Effector memory CD8-positive, alpha-beta T cell (primary cell): ENCODE measurements at regions not wholly inside any gene's neighbourhood (a gene's known extent, or its start where the extent isn't known, plus 50 kb on each side); places are given as distances from the start of the nearest gene placed in this dataset.
"Not testable (repeated sequence)": the region's sequence is repeated elsewhere in the genome, so short reads cannot be mapped to it uniquely, and the experiment has no call there.

Experiments used
- ATAC-seq: fragments of 150-1000 bp; cut with Tn5 transposase; replicated peaks from 2 replicates; pipeline ENCODE4 v1.10.0; 2021; ENCODE audit warnings: mild to moderate bottlenecking, moderate library complexity
- DNase-seq, 3 experiments: peaks; one replicate each; pipeline ENCODE4 v3.0.0; 2021
- H3K27ac Mint-ChIP-seq, 2 donors: one replicate each; pipeline ENCODE4 v1.8.0; 2022; ENCODE audit warnings: mild to moderate bottlenecking in 2 of 2, mixed read lengths in 2 of 2, moderate library complexity in 2 of 2
- H3K27me3 Mint-ChIP-seq, 2 donors: one replicate each; pipeline ENCODE4 v1.8.0; 2022; ENCODE audit warnings: mixed read lengths in 2 of 2
- H3K36me3 Mint-ChIP-seq: one replicate; pipeline ENCODE4 v1.8.0; 2022; ENCODE audit warnings: mild to moderate bottlenecking, moderate library complexity, mixed read lengths; ENCODE audit not compliant: insufficient read depth
- H3K4me1 Mint-ChIP-seq, 2 donors: one replicate each; pipeline ENCODE4 v1.8.0; 2022; ENCODE audit warnings: low read depth in 2 of 2, mixed read lengths in 2 of 2
- H3K4me3 Mint-ChIP-seq, 2 donors: one replicate each; pipeline ENCODE4 v1.8.0; 2022; ENCODE audit warnings: mild to moderate bottlenecking in 2 of 2, mixed read lengths in 2 of 2, moderate library complexity in 2 of 2
- H3K9me3 Mint-ChIP-seq, 2 donors: one replicate each; pipeline ENCODE4 v1.8.0; 2022; ENCODE audit warnings: mixed read lengths in 2 of 2

- Mint-ChIP-seq H3K36me3 (no peaks in the 10 kb centered on the region), H3K4me3 (no peak overlapping the region), H3K4me1 (no peaks in the 10 kb centered on the region), H3K27me3 (no peaks in the 10 kb centered on the region), H3K9me3 (no peaks in the 10 kb centered on the region), H3K27ac (no peak overlapping the region)
- ATAC-seq, result no peak
- no peak for DNase-seq
These were observed 741.8 kb upstream of the LUZP2 start for GRCh38 chr11:23755076-23755475.

- DNase-seq, result no peak
- no peak for ATAC-seq
- H3K36me3 Mint-ChIP-seq, result no peaks in the 10 kb centered on the region
- H3K27me3 Mint-ChIP-seq, result no peaks in the 10 kb centered on the region
- no peaks in the 10 kb centered on the region for H3K9me3 Mint-ChIP-seq
- H3K4me3 Mint-ChIP-seq, result no peak overlapping the region
- no peaks in the 10 kb centered on the region for H3K4me1 Mint-ChIP-seq
- H3K27ac Mint-ChIP-seq, result no peak overlapping the region
These were observed 741.1 kb upstream of the LUZP2 start for GRCh38 chr11:23755769-23756168.

GRCh38 chr11:23759489-23759888 is 737.4 kb upstream of the LUZP2 start:
- Mint-ChIP-seq H3K27me3 (no peaks in the 10 kb centered on the region), H3K9me3 (peaks cover 0 to 5% of the 10 kb centered on the region in 2 donors), H3K4me1 (no peaks in the 10 kb centered on the region)

GRCh38 chr11:23764286-23764685 is 732.6 kb upstream of the LUZP2 start:
- Mint-ChIP-seq H3K4me1 (no peaks in the 10 kb centered on the region), H3K4me3 (no peak overlapping the region), H3K27me3 (no peaks in the 10 kb centered on the region), H3K27ac (no peak overlapping the region), H3K36me3 (no peaks in the 10 kb centered on the region), H3K9me3 (peaks cover 0 to 7% of the 10 kb centered on the region in 2 donors)
- ATAC-seq (no peak), DNase-seq (no peak)

More at GRCh38 chr11:23759489-23759888, 737.4 kb upstream of the LUZP2 start:
- no peak for DNase-seq
- Mint-ChIP-seq H3K4me3 (no peak overlapping the region), H3K36me3 (no peaks in the 10 kb centered on the region), H3K27ac (no peak overlapping the region)
- no peak for ATAC-seq

- ATAC-seq (no peak), DNase-seq (no peak)
- Mint-ChIP-seq H3K36me3 (no peaks in the 10 kb centered on the region), H3K4me3 (no peak overlapping the region), H3K27ac (no peak overlapping the region), H3K4me1 (no peaks in the 10 kb centered on the region), H3K27me3 (no peaks in the 10 kb centered on the region), H3K9me3 (peaks cover 0 to 8% of the 10 kb centered on the region in 2 donors)
These were observed 731.1 kb upstream of the LUZP2 start for GRCh38 chr11:23765682-23766252.

- ATAC-seq (no peak), DNase-seq (no peak)
- H3K4me3 Mint-ChIP-seq, result no peak overlapping the region
- H3K27ac Mint-ChIP-seq, result no peak overlapping the region
- H3K36me3 Mint-ChIP-seq, result no peaks in the 10 kb centered on the region
- H3K27me3 Mint-ChIP-seq, result no peaks in the 10 kb centered on the region
- no peaks in the 10 kb centered on the region for H3K4me1 Mint-ChIP-seq
- H3K9me3 Mint-ChIP-seq, result peaks cover 0 to 11% of the 10 kb centered on the region in 2 donors
These were observed 729.3 kb upstream of the LUZP2 start for GRCh38 chr11:23767576-23767975.

- ATAC-seq, result no peak
- H3K27me3 Mint-ChIP-seq, result no peaks in the 10 kb centered on the region
- no peaks in the 10 kb centered on the region for H3K4me1 Mint-ChIP-seq
- no peak overlapping the region for H3K4me3 Mint-ChIP-seq
- no peaks in the 10 kb centered on the region for H3K36me3 Mint-ChIP-seq
- no peak for DNase-seq
- no peak overlapping the region for H3K27ac Mint-ChIP-seq
- H3K9me3 Mint-ChIP-seq, result peaks cover 0 to 7% of the 10 kb centered on the region in 2 donors
These were observed 727.6 kb upstream of the LUZP2 start for GRCh38 chr11:23769214-23769613.

GRCh38 chr11:23772081-23772480 is 724.8 kb upstream of the LUZP2 start:
- H3K27me3 Mint-ChIP-seq, result no peaks in the 10 kb centered on the region
- H3K4me1 Mint-ChIP-seq, result no peaks in the 10 kb centered on the region
- ATAC-seq, result no peak
- no peaks in the 10 kb centered on the region for H3K36me3 Mint-ChIP-seq
- no peak overlapping the region for H3K27ac Mint-ChIP-seq
- no peak overlapping the region for H3K4me3 Mint-ChIP-seq
- peaks cover under 1 to 4% of the 10 kb centered on the region in 2 donors for H3K9me3 Mint-ChIP-seq
- no peak for DNase-seq

- Mint-ChIP-seq H3K9me3 (peaks cover 4 to 8% of the 10 kb centered on the region in 2 donors), H3K27ac (no peak overlapping the region), H3K27me3 (no peaks in the 10 kb centered on the region), H3K4me1 (no peaks in the 10 kb centered on the region), H3K4me3 (no peak overlapping the region), H3K36me3 (no peaks in the 10 kb centered on the region)
- ATAC-seq, result no peak
- DNase-seq, result no peak
These were observed 717.9 kb upstream of the LUZP2 start for GRCh38 chr11:23778971-23779370.

GRCh38 chr11:23780231-23780630 is 716.6 kb upstream of the LUZP2 start:
- H3K36me3 Mint-ChIP-seq, result no peaks in the 10 kb centered on the region
- H3K27ac Mint-ChIP-seq, result no peak overlapping the region
- H3K4me3 Mint-ChIP-seq, result no peak overlapping the region
- H3K9me3 Mint-ChIP-seq, result peaks cover 7 to 8% of the 10 kb centered on the region in 2 donors
- DNase-seq (no peak), ATAC-seq (no peak)
- H3K27me3 Mint-ChIP-seq, result no peaks in the 10 kb centered on the region
- H3K4me1 Mint-ChIP-seq, result no peaks in the 10 kb centered on the region

GRCh38 chr11:23781803-23782560 is 714.9 kb upstream of the LUZP2 start:
- Mint-ChIP-seq H3K4me3 (no peak overlapping the region), H3K36me3 (no peaks in the 10 kb centered on the region), H3K9me3 (peaks cover 8% of the 10 kb centered on the region in 2 donors), H3K27me3 (no peaks in the 10 kb centered on the region), H3K27ac (no peak overlapping the region), H3K4me1 (no peaks in the 10 kb centered on the region)
- no peak for DNase-seq
- ATAC-seq, result no peak

- not testable (repeated sequence) for H3K4me1 Mint-ChIP-seq, DNase-seq, ATAC-seq, H3K9me3 Mint-ChIP-seq, H3K36me3 Mint-ChIP-seq, H3K4me3 Mint-ChIP-seq, H3K27ac Mint-ChIP-seq, H3K27me3 Mint-ChIP-seq
These were observed 709.9 kb upstream of the LUZP2 start for GRCh38 chr11:23786974-23787373.

- no peak for ATAC-seq
- Mint-ChIP-seq H3K27ac (no peak overlapping the region), H3K36me3 (no peaks in the 10 kb centered on the region), H3K9me3 (peaks cover 8 to 9% of the 10 kb centered on the region in 2 donors), H3K4me1 (no peaks in the 10 kb centered on the region), H3K27me3 (no peaks in the 10 kb centered on the region), H3K4me3 (no peak overlapping the region)
- no peak for DNase-seq
These were observed 707.5 kb upstream of the LUZP2 start for GRCh38 chr11:23789200-23789853.

- Mint-ChIP-seq H3K9me3 (peaks cover 5 to 9% of the 10 kb centered on the region in 2 donors), H3K36me3 (no peaks in the 10 kb centered on the region), H3K27me3 (no peaks in the 10 kb centered on the region), H3K4me3 (no peak overlapping the region), H3K27ac (no peak overlapping the region), H3K4me1 (no peaks in the 10 kb centered on the region)
- ATAC-seq, result no peak
- DNase-seq, result no peak
These were observed 706.9 kb upstream of the LUZP2 start for GRCh38 chr11:23789938-23790371.
